K562 (cell line): ENCODE measurements at regions not wholly inside any gene's neighbourhood (a gene's known extent, or its start where the extent isn't known, plus 50 kb on each side); places are given as distances from the start of the nearest gene placed in this dataset.

ENCODE experiments used
- BRCA1 ChIP-seq, 2 experiments: fragments of 450-650 bp in 1 of 2; sonication (generic) in 1 of 2; formaldehyde crosslinking in 1 of 2; IDR thresholded peaks; 2 replicates each; pipeline versions ENCODE4 v1.5.0 to v1.6.1; 2017 to 2020; ENCODE audit warnings: mild to moderate bottlenecking in 1 of 2, missing genetic modification reagents in 1 of 2
- CTCF ChIP-seq, 3 experiments: IDR thresholded peaks in 2 of 3; conservative IDR thresholded peaks in 1 of 3; 2 replicates each; pipeline ENCODE4 v1.5.1; 2011 to 2012; ENCODE audit warnings: low read length in 3 of 3, mild to moderate bottlenecking in 3 of 3, control low read depth in 2 of 3, improper control_type of control experiment in 1 of 3, inconsistent platforms in 1 of 3, low read depth in 1 of 3, mixed read lengths in 1 of 3, moderate library complexity in 1 of 3; ENCODE audit not compliant: insufficient read depth in 2 of 3
- ESRRA ChIP-seq: fragments of 450-650 bp; IDR thresholded peaks from 2 replicates; pipeline ENCODE4 v1.6.1; 2014; ENCODE audit warnings: low read depth, mild to moderate bottlenecking, moderate library complexity, borderline replicate concordance
- FOS ChIP-seq: IDR thresholded peaks from 3 replicates; pipeline ENCODE4 v1.6.1; 2011; ENCODE audit not compliant: insufficient read length; ENCODE audit errors: extremely low read depth
- KDM4B ChIP-seq, 2 experiments: fragments of 450-650 bp in 1 of 2; sonication (generic) in 1 of 2; IDR thresholded peaks; 2 replicates each; pipeline ENCODE4 v1.6.1; 2016 to 2017; ENCODE audit warnings: borderline replicate concordance in 2 of 2, antibody characterized with exemption in 1 of 2, low read depth in 1 of 2, mild to moderate bottlenecking in 1 of 2
- KDM5B ChIP-seq: fragments of 200-600 bp; sonication (generic); IDR thresholded peaks from 2 replicates; pipeline ENCODE4 v1.6.1; 2012; ENCODE audit warnings: low read depth, mild to moderate bottlenecking, moderate library complexity, low read length, control low read depth, inconsistent platforms; ENCODE audit not compliant: insufficient replicate concordance
- POLR2A ChIP-seq: fragments of 450-650 bp; conservative IDR thresholded peaks from 2 replicates; pipeline ENCODE4 v1.6.1; 2016
- POLR2AphosphoS5 ChIP-seq: IDR thresholded peaks from 2 replicates; pipeline ENCODE4 v1.6.1; 2011; ENCODE audit warnings: mild to moderate bottlenecking, low read depth, low read length, moderate library complexity; ENCODE audit not compliant: control insufficient read depth, insufficient read depth
- SMARCC2 ChIP-seq: fragments of 450-650 bp; IDR thresholded peaks from 2 replicates; pipeline ENCODE4 v1.6.1; 2017; ENCODE audit warnings: antibody characterized with exemption, moderate library complexity, mild to moderate bottlenecking, low read depth
- STAG1 ChIP-seq: sonication (generic); formaldehyde crosslinking; IDR thresholded peaks from 2 replicates; pipeline ENCODE4 v1.5.0; 2020; ENCODE audit warnings: missing genetic modification reagents, borderline replicate concordance
- XRCC3 ChIP-seq: fragments of 450-650 bp; IDR thresholded peaks from 2 replicates; pipeline ENCODE4 v1.6.1; 2017; ENCODE audit warnings: mild to moderate bottlenecking, moderate library complexity
- ZBED1 ChIP-seq: IDR thresholded peaks from 2 replicates; pipeline ENCODE4 v1.6.1; 2014
- ZNF239 ChIP-seq: fragments of 250-450 bp; sonication (Bioruptor Pico); IDR thresholded peaks from 2 replicates; pipeline ENCODE4 v1.4.0; 2020; ENCODE audit warnings: mild to moderate bottlenecking
- ZNF324 ChIP-seq: fragments of 250-450 bp; sonication (Bioruptor Pico); IDR thresholded peaks from 2 replicates; pipeline ENCODE4 v1.4.0; 2020; ENCODE audit warnings: mild to moderate bottlenecking

DNA sequence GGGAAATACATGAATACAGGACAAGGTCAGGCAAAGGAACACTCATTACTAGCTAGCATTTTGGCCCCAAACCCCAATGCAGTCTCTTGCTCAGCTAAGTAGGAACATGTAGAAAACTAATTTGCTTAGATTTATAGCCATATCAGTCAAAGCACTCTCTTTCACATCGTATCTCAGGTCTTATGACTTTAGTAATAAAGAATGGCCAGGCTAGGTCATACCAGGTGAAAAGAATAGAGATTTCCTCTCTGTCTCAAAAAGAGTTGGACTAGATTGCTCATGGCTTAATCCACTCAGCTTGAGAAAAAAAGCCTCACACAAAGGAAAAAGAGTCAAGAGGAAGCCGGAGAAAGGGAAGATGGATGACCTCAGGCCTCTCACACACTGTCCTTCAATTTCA is 772.7 kb upstream of the SEMA6A start:
- no peak for TF ChIP-seq ZNF324
- TF ChIP-seq ZNF239 (CRISPR knock-in tag) = no peak
- no peak for TF ChIP-seq SMARCC2
- no peak for TF ChIP-seq ESRRA
- TF ChIP-seq ZBED1 = no peak
- no peak for TF ChIP-seq BRCA1 (IDR thresholded peaks at IDR 0.05)
- TF ChIP-seq BRCA1 (CRISPR knock-in tag; IDR thresholded peaks at IDR 0.05) = no peak
- TF ChIP-seq POLR2A = no peak
- no peak for TF ChIP-seq CTCF (IDR thresholded peaks at IDR 0.05 in 2 of 3, conservative IDR thresholded peaks at IDR 0.05 in 1 of 3; ENCODE audit: insufficient read depth in 2 of 3, low read depth in 1 of 3, low read length in 3 of 3)
- no peak for TF ChIP-seq FOS
- no peak for TF ChIP-seq STAG1 (CRISPR knock-in tag)
- TF ChIP-seq KDM5B = no peak
- TF ChIP-seq KDM4B (IDR thresholded peaks at IDR 0.05; ENCODE audit: borderline replicate concordance in 2 of 2, low read depth in 1 of 2) = no peak
- no peak for TF ChIP-seq POLR2AphosphoS5
- no peak for TF ChIP-seq XRCC3
